ENCODE measurements at regions not wholly inside any gene's neighbourhood (a gene's known extent, or its start where the extent isn't known, plus 50 kb on each side); places are given as distances from the start of the nearest gene placed in this dataset.

GRCh38 chr2:17334300-17334699 is 183.9 kb downstream of the RAD51AP2 start:
- no peaks in the 10 kb centered on the region for H3K36me3 ChIP-seq (ENCODE audit: low read depth, missing control alignments)
- intact Hi-C loops (cut with DNase I; ENCODE audit: low total_unique reads) = no loop called here
- no peak overlapping the region for H3K4me3 ChIP-seq
- no peaks in the 10 kb centered on the region for H3K27me3 ChIP-seq
- no peak overlapping the region for H3K27ac ChIP-seq
- H3K9me3 ChIP-seq = no peaks in the 10 kb centered on the region
- no peak for DNase-seq
- no peak for TF ChIP-seq POLR2A (IDR thresholded peaks at IDR 0.05)
- no peak for TF ChIP-seq CTCF (IDR thresholded peaks at IDR 0.05)
- no peaks in the 10 kb centered on the region for H3K4me1 ChIP-seq

- H3K27ac ChIP-seq = no peak overlapping the region
- no peaks in the 10 kb centered on the region for H3K36me3 ChIP-seq (ENCODE audit: low read depth, missing control alignments)
- WGBS, 2 donors = 94 to 100% methylated on average over 1 of the region's 1 CpG
- no peak overlapping the region for H3K4me3 ChIP-seq
- H3K9me3 ChIP-seq = no peaks in the 10 kb centered on the region
- no peak for DNase-seq
- H3K4me1 ChIP-seq = no peaks in the 10 kb centered on the region
- TF ChIP-seq POLR2A (IDR thresholded peaks at IDR 0.05) (no peak), CTCF (IDR thresholded peaks at IDR 0.05) (no peak)
- intact Hi-C loops (cut with DNase I; ENCODE audit: low total_unique reads) = no loop called here
- no peaks in the 10 kb centered on the region for H3K27me3 ChIP-seq
Observed at GRCh38 chr2:17331636-17332035, 186.6 kb downstream of the RAD51AP2 start.

GRCh38 chr2:17328161-17328560 is 190.1 kb downstream of the RAD51AP2 start:
- no peaks in the 10 kb centered on the region for H3K36me3 ChIP-seq (ENCODE audit: low read depth, missing control alignments)
- no peak for DNase-seq
- WGBS, 2 donors = 94 to 96% methylated on average over 1 of the region's 1 CpG
- intact Hi-C loops (cut with DNase I; ENCODE audit: low total_unique reads) = no loop called here
- no peak overlapping the region for H3K4me3 ChIP-seq
- TF ChIP-seq POLR2A (IDR thresholded peaks at IDR 0.05) (no peak), CTCF (IDR thresholded peaks at IDR 0.05) (no peak)
- no peaks in the 10 kb centered on the region for H3K9me3 ChIP-seq
- H3K4me1 ChIP-seq = no peaks in the 10 kb centered on the region
- H3K27ac ChIP-seq = no peak overlapping the region
- no peaks in the 10 kb centered on the region for H3K27me3 ChIP-seq

GRCh38 chr2:17327649-17328048 is 190.6 kb downstream of the RAD51AP2 start:
- 55 to 76% methylated on average over 4 of the region's 4 CpGs for WGBS, 2 donors
- Histone ChIP-seq H3K27me3 (no peaks in the 10 kb centered on the region), H3K9me3 (no peaks in the 10 kb centered on the region), H3K27ac (no peak overlapping the region), H3K36me3 (ENCODE audit: low read depth, missing control alignments) (no peaks in the 10 kb centered on the region), H3K4me3 (no peak overlapping the region), H3K4me1 (no peaks in the 10 kb centered on the region)
- no peak for DNase-seq
- intact Hi-C loops (cut with DNase I; ENCODE audit: low total_unique reads) = no loop called here
- TF ChIP-seq CTCF (IDR thresholded peaks at IDR 0.05) (no peak), POLR2A (IDR thresholded peaks at IDR 0.05) (no peak)

- no peak overlapping the region for H3K4me3 ChIP-seq
- 48 to 68% methylated on average over 2 of the region's 2 CpGs for WGBS, 2 donors
- DNase-seq = no peak
Observed at GRCh38 chr2:17326717-17327116, 191.5 kb downstream of the RAD51AP2 start.

More at GRCh38 chr2:17326717-17327116, 191.5 kb downstream of the RAD51AP2 start:
- TF ChIP-seq POLR2A (IDR thresholded peaks at IDR 0.05) = no peak
- H3K4me1 ChIP-seq = no peaks in the 10 kb centered on the region
- H3K27me3 ChIP-seq = no peaks in the 10 kb centered on the region
- intact Hi-C loops (cut with DNase I; ENCODE audit: low total_unique reads) = no loop called here
- no peak overlapping the region for H3K27ac ChIP-seq
- no peaks in the 10 kb centered on the region for H3K9me3 ChIP-seq
- no peaks in the 10 kb centered on the region for H3K36me3 ChIP-seq (ENCODE audit: low read depth, missing control alignments)

All from testis (tissue), 2 donors.